ENCODE measurements at regions not wholly inside any gene's neighbourhood (a gene's known extent, or its start where the extent isn't known, plus 50 kb on each side); places are given as distances from the start of the nearest gene placed in this dataset.
A peak's percentile ranks its signal among the peaks of the same experiment; 100 is the strongest.

- no peak for DNase-seq (ENCODE audit: low read depth in 1 of 2, low spot score in 1 of 2)
- no peak for FAIRE-seq
- Histone ChIP-seq H3K9me3 (no peaks in the 10 kb centered on the region), H3K4me3 (no peak overlapping the region), H3K4me1 (no peaks in the 10 kb centered on the region), H3K4me2 (no peak overlapping the region), H3K27ac (no peak overlapping the region)
- no peak for ATAC-seq
- WGBS (ENCODE audit: missing lambda C conversion rate), result 83% methylated on average over 8 of the region's 9 CpGs
- ChIA-PET CTCF (interaction anchor here (0.6 to 1.3 kb wide), 2 partner anchors 17 to 20 kb away, joined by 3 to 4 read pairs; no protein-coding TSS in a partner anchor), POLR2A (no interaction called here)
- TF ChIP-seq NPAS2 (CRISPR knock-in tag; IDR thresholded peaks at IDR 0.05; ENCODE audit: borderline replicate concordance) (no peak), TP53 (CRISPR knock-in tag; IDR thresholded peaks at IDR 0.05) (no peak), GATA3 (IDR thresholded peaks at IDR 0.05; ENCODE audit: borderline replicate concordance) (no peak), PHF8 (IDR thresholded peaks at IDR 0.05; ENCODE audit: borderline replicate concordance, low read depth) (no peak), BHLHE40 (IDR thresholded peaks at IDR 0.05; ENCODE audit: low read depth, low read length) (no peak), ATOH8 (CRISPR knock-in tag; IDR thresholded peaks at IDR 0.05; ENCODE audit: low read depth) (no peak), NR3C1 (IDR thresholded peaks at IDR 0.05) (no peak), HOXA7 (CRISPR knock-in tag; IDR thresholded peaks at IDR 0.05) (no peak)
- TF ChIP-seq, protein P1, sequence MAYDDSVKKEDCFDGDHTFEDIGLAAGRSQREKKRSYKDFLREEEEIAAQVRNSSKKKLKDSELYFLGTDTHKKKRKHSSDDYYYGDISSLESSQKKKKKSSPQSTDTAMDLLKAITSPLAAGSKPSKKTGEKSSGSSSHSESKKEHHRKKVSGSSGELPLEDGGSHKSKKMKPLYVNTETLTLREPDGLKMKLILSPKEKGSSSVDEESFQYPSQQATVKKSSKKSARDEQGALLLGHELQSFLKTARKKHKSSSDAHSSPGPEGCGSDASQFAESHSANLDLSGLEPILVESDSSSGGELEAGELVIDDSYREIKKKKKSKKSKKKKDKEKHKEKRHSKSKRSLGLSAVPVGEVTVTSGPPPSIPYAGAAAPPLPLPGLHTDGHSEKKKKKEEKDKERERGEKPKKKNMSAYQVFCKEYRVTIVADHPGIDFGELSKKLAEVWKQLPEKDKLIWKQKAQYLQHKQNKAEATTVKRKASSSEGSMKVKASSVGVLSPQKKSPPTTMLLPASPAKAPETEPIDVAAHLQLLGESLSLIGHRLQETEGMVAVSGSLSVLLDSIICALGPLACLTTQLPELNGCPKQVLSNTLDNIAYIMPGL (CRISPR knock-in tag; IDR thresholded peaks at IDR 0.05; ENCODE audit: borderline replicate concordance), result no peak
Measured at GRCh38 chr10:34933676-34934075, 118.6 kb upstream of the PARD3 start.

GRCh38 chr10:34932235-34932634, 117.1 kb upstream of the PARD3 start:
- Histone ChIP-seq H3K4me3 (no peak overlapping the region), H3K4me2 (no peak overlapping the region), H3K27ac (no peak overlapping the region), H3K9me3 (no peaks in the 10 kb centered on the region), H3K4me1 (no peaks in the 10 kb centered on the region)
- TF ChIP-seq RAD21 (conservative IDR thresholded peaks at IDR 0.05 in 1 of 2, IDR thresholded peaks at IDR 0.05 in 1 of 2), result no peak
- no peak for TF ChIP-seq ATOH8 (CRISPR knock-in tag; IDR thresholded peaks at IDR 0.05; ENCODE audit: low read depth)
- no peak for TF ChIP-seq CEBPB (IDR thresholded peaks at IDR 0.05)
- FAIRE-seq, result no peak
- no peak for ATAC-seq
- DNase-seq (ENCODE audit: low read depth in 1 of 2, low spot score in 1 of 2), result no peak
- CTCF ChIA-PET, result interaction anchor here (0.6 to 1.2 kb wide), 7 partner anchors 9 to 595 kb away, joined by 3 to 5 read pairs (median 3); no protein-coding TSS in a partner anchor
- 81% methylated on average over 12 of the region's 12 CpGs for WGBS (ENCODE audit: missing lambda C conversion rate)
- POLR2A ChIA-PET, result interaction anchor here (0.7 kb wide), 1 partner anchor 59 kb away, joined by 3 read pairs; no protein-coding TSS in a partner anchor

GRCh38 chr10:34931216-34931615, 116.1 kb upstream of the PARD3 start:
- POLR2A ChIA-PET, result no interaction called here
- ATAC-seq, result no peak

More at GRCh38 chr10:34931216-34931615, 116.1 kb upstream of the PARD3 start:
- Histone ChIP-seq H3K4me3 (no peak overlapping the region), H3K27ac (no peak overlapping the region), H3K4me1 (no peaks in the 10 kb centered on the region), H3K9me3 (no peaks in the 10 kb centered on the region), H3K4me2 (no peak overlapping the region)
- TF ChIP-seq ZSCAN20 (CRISPR knock-in tag; IDR thresholded peaks at IDR 0.05), result no peak
- no peak for TF ChIP-seq REST (IDR thresholded peaks at IDR 0.05)
- no peak for TF ChIP-seq MYC (IDR thresholded peaks at IDR 0.05; ENCODE audit: borderline replicate concordance, low read length)
- TF ChIP-seq CEBPB (IDR thresholded peaks at IDR 0.05), result peak in 1 of 2 experiments; percentile 38; a peak in 1 of 4 replicates
- FAIRE-seq (no peak), DNase-seq (ENCODE audit: low read depth in 1 of 2, low spot score in 1 of 2) (no peak)
- WGBS (ENCODE audit: missing lambda C conversion rate), result 62% methylated on average over 5 of the region's 5 CpGs
- CTCF ChIA-PET, result interaction anchor here (1.2 kb wide), 1 partner anchor 25 kb away, joined by 4 read pairs; no protein-coding TSS in a partner anchor
